Mesothelial cell of epicardium (in vitro differentiated cells): ENCODE measurements at regions not wholly inside any gene's neighbourhood (a gene's known extent, or its start where the extent isn't known, plus 50 kb on each side); places are given as distances from the start of the nearest gene placed in this dataset.

Experiments
- DNase-seq, 2 experiments: peaks; one replicate each; pipeline ENCODE4 v3.0.0; 2021; ENCODE audit warnings: low spot score in 2 of 2; ENCODE audit not compliant: unreplicated experiment in 2 of 2
- H3K27ac Mint-ChIP-seq: 2 replicates; pipeline ENCODE4 v1.8.0; 2021; ENCODE audit warnings: mixed read lengths
- H3K27me3 Mint-ChIP-seq: 2 replicates; pipeline ENCODE4 v1.8.0; 2021; ENCODE audit warnings: low read depth, mixed read lengths
- H3K36me3 Mint-ChIP-seq: 2 replicates; pipeline ENCODE4 v1.8.0; 2021; ENCODE audit warnings: mixed read lengths
- H3K4me1 Mint-ChIP-seq: 2 replicates; pipeline ENCODE4 v1.8.0; 2021; ENCODE audit warnings: mixed read lengths
- H3K4me3 Mint-ChIP-seq: 2 replicates; pipeline ENCODE4 v1.8.0; 2021; ENCODE audit warnings: mild to moderate bottlenecking, moderate library complexity, mixed read lengths
- H3K9me3 Mint-ChIP-seq: 2 replicates; pipeline ENCODE4 v1.8.0; 2021; ENCODE audit warnings: mixed read lengths
- CTCF ChIP-seq: fragments of 200-600 bp; sonication (generic); IDR thresholded peaks from one replicate; pipeline ENCODE4 v1.5.0; 2021; ENCODE audit warnings: antibody characterized with exemption; ENCODE audit not compliant: unreplicated experiment

- H3K27me3 Mint-ChIP-seq: no peaks in the 10 kb centered on the region
- DNase-seq: no peak
- TF ChIP-seq CTCF: no peak
- H3K4me1 Mint-ChIP-seq: no peaks in the 10 kb centered on the region
- H3K4me3 Mint-ChIP-seq: no peak overlapping the region
- no peak overlapping the region for H3K27ac Mint-ChIP-seq
- H3K9me3 Mint-ChIP-seq: peaks cover 16% of the 10 kb centered on the region
- no peaks in the 10 kb centered on the region for H3K36me3 Mint-ChIP-seq
These were observed 287.2 kb downstream of the DTHD1 start for GRCh38 chr4:36568575-36568974.

GRCh38 chr4:36573441-36573840 lies 292.0 kb downstream of the DTHD1 start:
- H3K9me3 Mint-ChIP-seq: peaks cover 17% of the 10 kb centered on the region
- H3K36me3 Mint-ChIP-seq: no peaks in the 10 kb centered on the region
- H3K4me1 Mint-ChIP-seq: no peaks in the 10 kb centered on the region
- H3K27me3 Mint-ChIP-seq: no peaks in the 10 kb centered on the region
- no peak overlapping the region for H3K27ac Mint-ChIP-seq
- DNase-seq: no peak
- no peak overlapping the region for H3K4me3 Mint-ChIP-seq
- TF ChIP-seq CTCF: no peak

GRCh38 chr4:36574816-36575215 lies 293.4 kb downstream of the DTHD1 start:
- H3K4me1 Mint-ChIP-seq: no peaks in the 10 kb centered on the region
- H3K27ac Mint-ChIP-seq: no peak overlapping the region
- DNase-seq: no peak
- no peak overlapping the region for H3K4me3 Mint-ChIP-seq
- H3K9me3 Mint-ChIP-seq: peaks cover 17% of the 10 kb centered on the region
- TF ChIP-seq CTCF: no peak
- no peaks in the 10 kb centered on the region for H3K27me3 Mint-ChIP-seq
- H3K36me3 Mint-ChIP-seq: no peaks in the 10 kb centered on the region

- Mint-ChIP-seq H3K9me3 (peaks cover 11% of the 10 kb centered on the region), H3K4me3 (no peak overlapping the region), H3K36me3 (no peaks in the 10 kb centered on the region), H3K27me3 (no peaks in the 10 kb centered on the region), H3K4me1 (no peaks in the 10 kb centered on the region), H3K27ac (no peak overlapping the region)
- DNase-seq: no peak
- no peak for TF ChIP-seq CTCF
These were observed 300.8 kb downstream of the DTHD1 start for GRCh38 chr4:36582198-36582597.

GRCh38 chr4:36587909-36588472 lies 306.6 kb downstream of the DTHD1 start:
- no peak for DNase-seq
- Mint-ChIP-seq H3K36me3 (no peaks in the 10 kb centered on the region), H3K4me3 (no peak overlapping the region), H3K27ac (no peak overlapping the region), H3K9me3 (peaks cover 42% of the 10 kb centered on the region), H3K4me1 (no peaks in the 10 kb centered on the region), H3K27me3 (no peaks in the 10 kb centered on the region)
- TF ChIP-seq CTCF: no peak

GRCh38 chr4:36590343-36590742 lies 308.9 kb downstream of the DTHD1 start:
- Mint-ChIP-seq H3K27me3 (no peaks in the 10 kb centered on the region), H3K4me3 (no peak overlapping the region), H3K36me3 (no peaks in the 10 kb centered on the region), H3K9me3 (peaks cover 42% of the 10 kb centered on the region), H3K4me1 (no peaks in the 10 kb centered on the region), H3K27ac (no peak overlapping the region)
- TF ChIP-seq CTCF: no peak
- DNase-seq: no peak
